GM12878 (cell line): ENCODE measurements at regions not wholly inside any gene's neighbourhood (a gene's known extent, or its start where the extent isn't known, plus 50 kb on each side); places are given as distances from the start of the nearest gene placed in this dataset.

Source experiments
- ATAC-seq: fragments of 200-7000 bp; cut with Tn5 transposase; 3 replicates; pipeline ENCODE4 v1.9.1; 2020; ENCODE audit warnings: mild to moderate bottlenecking, moderate library complexity
- BruUV-seq: library from RNA; stranded (reverse); fragments of 400-500 nt; replicated peaks from 2 replicates; lab custom pipeline; 2021; lab: Mats Ljungman, UMichigan
- CTCF ChIA-PET: fragments of 300-600 bp; sonication (Branson Sonifier 250); formaldehyde crosslinking; extraction: SDS; loops from one replicate; lab custom pipeline; 2021; ENCODE audit warnings: inconsistent platforms; lab: Yijun Ruan, JAX
- POLR2A ChIA-PET: fragments of 350-600 bp; formaldehyde crosslinking; extraction: SDS; loops from one replicate; lab custom pipeline; 2021; ENCODE audit warnings: inconsistent platforms; lab: Charles Lee
- RAD21 ChIA-PET: fragments of 300-600 bp; sonication (Branson Sonifier 250); formaldehyde crosslinking; loops from one replicate; lab custom pipeline; 2023; ENCODE audit warnings: antibody characterized with exemption; ENCODE audit not compliant: unreplicated experiment; lab: Charles Lee
- SMC1A ChIA-PET: fragments of 300-600 bp; sonication (Branson Sonifier 250); formaldehyde crosslinking; loops from one replicate; lab custom pipeline; 2023; ENCODE audit not compliant: unreplicated experiment, uncharacterized antibody; lab: Charles Lee
- DNase-seq: peaks from one replicate; pipeline ENCODE4 v3.0.0-alpha.2; 2011; ENCODE audit warnings: low read depth, low spot score
- FAIRE-seq: peaks from 3 replicates; lab custom pipeline; 2011; peaks lifted over from hg19 to GRCh38; lab: Jason Lieb, UNC
- H2AFZ ChIP-seq: 2 replicates; pipeline ENCODE4 v1.6.0; 2011; ENCODE audit warnings: low read depth, low read length, control low read depth; ENCODE audit not compliant: control insufficient read depth
- H3K27ac ChIP-seq: 2 replicates; pipeline ENCODE4 v1.5.1; 2011; ENCODE audit warnings: control low read depth; ENCODE audit not compliant: control insufficient read depth, insufficient read depth
- H3K27me3 ChIP-seq, 2 experiments: replicated peaks in 1 of 2; 2 replicates each; pipeline versions ENCODE4 v1.6.0 to v1.6.1; 2011; ENCODE audit warnings: low read length in 1 of 2; ENCODE audit not compliant: control insufficient read depth in 2 of 2, insufficient read depth in 2 of 2
- H3K36me3 ChIP-seq, 2 experiments: 2 replicates each; pipeline ENCODE4 v1.5.1; 2011; ENCODE audit warnings: low read length in 1 of 2; ENCODE audit not compliant: control insufficient read depth in 2 of 2, insufficient read depth in 2 of 2
- H3K4me1 ChIP-seq: 2 replicates; pipeline ENCODE4 v1.6.1; 2011; ENCODE audit warnings: mild to moderate bottlenecking, low read length, moderate library complexity, mixed read lengths; ENCODE audit not compliant: control insufficient read depth, insufficient read depth
- H3K4me2 ChIP-seq: 2 replicates; pipeline ENCODE4 v1.6.0; 2011; ENCODE audit warnings: control low read depth; ENCODE audit not compliant: control insufficient read depth, insufficient read depth
- H3K4me3 ChIP-seq: fragments of 200-600 bp; sonication (generic); 2 replicates; pipeline ENCODE4 v1.5.1; 2016
- H3K79me2 ChIP-seq: 2 replicates; pipeline ENCODE4 v1.6.0; 2011; ENCODE audit warnings: low read length; ENCODE audit not compliant: control insufficient read depth, insufficient read depth
- H3K9ac ChIP-seq: 2 replicates; pipeline ENCODE4 v1.8.0; 2011; ENCODE audit warnings: low read length, control low read depth, mixed read lengths; ENCODE audit not compliant: control insufficient read depth, insufficient read depth
- H3K9me3 ChIP-seq: replicated peaks from 3 replicates; pipeline ENCODE4 v1.5.1; 2011; ENCODE audit warnings: mild to moderate bottlenecking, low read length; ENCODE audit not compliant: control insufficient read depth, insufficient read depth
- H4K20me1 ChIP-seq: 2 replicates; pipeline ENCODE4 v1.6.0; 2011; ENCODE audit not compliant: control insufficient read depth, insufficient read depth
- BMI1 ChIP-seq: fragments of 450-650 bp; IDR thresholded peaks from 2 replicates; pipeline ENCODE4 v1.6.1; 2016; ENCODE audit warnings: mild to moderate bottlenecking, moderate library complexity, borderline replicate concordance
- ESRRA ChIP-seq: IDR thresholded peaks from 2 replicates; pipeline ENCODE4 v1.6.1; 2012; ENCODE audit warnings: mild to moderate bottlenecking, low read length, improper control_type of control experiment
- FOXM1 ChIP-seq: IDR thresholded peaks from 2 replicates; pipeline ENCODE4 v1.6.1; 2012; ENCODE audit warnings: low read depth, mild to moderate bottlenecking, inconsistent platforms, low read length, moderate library complexity
- IRF4 ChIP-seq: IDR thresholded peaks from 2 replicates; pipeline ENCODE4 v1.6.1; 2011; ENCODE audit warnings: low read depth, low read length
- NFYA ChIP-seq: IDR thresholded peaks from 2 replicates; pipeline ENCODE4 v1.6.1; 2011; ENCODE audit warnings: low read depth, mild to moderate bottlenecking, low read length, improper control_type of control experiment, borderline replicate concordance
- PML ChIP-seq: IDR thresholded peaks from 2 replicates; pipeline ENCODE4 v1.6.1; 2012; ENCODE audit warnings: low read length, inconsistent platforms
- POLR2A ChIP-seq: IDR thresholded peaks from 2 replicates; pipeline ENCODE4 v1.6.1; 2011; ENCODE audit warnings: low read depth, mild to moderate bottlenecking, low read length
- POLR2AphosphoS2 ChIP-seq: IDR thresholded peaks from 2 replicates; pipeline ENCODE4 v1.6.1; 2011; ENCODE audit warnings: low read depth, mild to moderate bottlenecking, low read length, improper control_type of control experiment, moderate library complexity
- RAD51 ChIP-seq: fragments of 450-650 bp; IDR thresholded peaks from 2 replicates; pipeline ENCODE4 v1.6.1; 2016; ENCODE audit warnings: moderate library complexity, mild to moderate bottlenecking, inconsistent platforms
- RELB ChIP-seq: fragments of 450-650 bp; IDR thresholded peaks from 2 replicates; pipeline ENCODE4 v1.6.1; 2017; ENCODE audit warnings: low read depth, mild to moderate bottlenecking, moderate library complexity
- RUNX3 ChIP-seq: IDR thresholded peaks from 2 replicates; pipeline ENCODE4 v1.6.1; 2012; ENCODE audit warnings: low read length, inconsistent platforms
- SMC3 ChIP-seq: IDR thresholded peaks from 2 replicates; pipeline ENCODE4 v1.6.1; 2011; ENCODE audit warnings: low read length, improper control_type of control experiment, borderline replicate concordance
- SREBF2 ChIP-seq: IDR thresholded peaks from 2 replicates; pipeline ENCODE4 v1.6.1; 2012; ENCODE audit warnings: mild to moderate bottlenecking, low read length
- SRF ChIP-seq, 2 experiments: IDR thresholded peaks; 2 replicates each; pipeline ENCODE4 v1.6.1; 2011; ENCODE audit warnings: low read depth in 2 of 2, low read length in 2 of 2, mild to moderate bottlenecking in 1 of 2, moderate library complexity in 1 of 2
- ZNF24 ChIP-seq: fragments of 450-650 bp; IDR thresholded peaks from 2 replicates; pipeline ENCODE4 v1.6.1; 2017; ENCODE audit warnings: antibody characterized with exemption, mild to moderate bottlenecking
- WGBS: methylation state at CpG from one replicate; pipeline ENCODE4 v1.1.6; 2016; ENCODE audit warnings: low lambda C conversion rate; ENCODE audit not compliant: insufficient replicate concordance, insufficient coverage; ENCODE audit errors: missing lambda C conversion rate; 5-methylcytosine and 5-hydroxymethylcytosine counted together
- in situ Hi-C: fragments of 300-500 bp; cut with MboI; formaldehyde crosslinking; loops from 9 replicates; pipeline ENCODE4 v1.14.3; 2018; ENCODE audit warnings: mixed read lengths
- intact Hi-C: fragments of 100-400 bp; cut with micrococcal nuclease; formaldehyde crosslinking; loops from one replicate; pipeline ENCODE4 v1.14.2; 2022; ENCODE audit not compliant: unreplicated experiment

- TF ChIP-seq POLR2AphosphoS2: no peak
- TF ChIP-seq SRF (IDR thresholded peaks at IDR 0.05; ENCODE audit: low read depth in 2 of 2, low read length in 2 of 2): no peak
- no peak for TF ChIP-seq FOXM1
- no peak for TF ChIP-seq IRF4
- no peak for TF ChIP-seq SMC3
- TF ChIP-seq POLR2A: no peak
- TF ChIP-seq RUNX3: no peak
Measured at GRCh38 chr2:16109821-16110310, 169.5 kb downstream of the MYCN start (continued).

GRCh38 chr2:16109368-16109820 is 169.0 kb downstream of the MYCN start:
- BruUV-seq: no TSS peak

More at GRCh38 chr2:16109368-16109820, 169.0 kb downstream of the MYCN start:
- Histone ChIP-seq H3K27me3 (no peaks in the 10 kb centered on the region; a peak in 1 of 4 replicates), H4K20me1 (no peaks in the 10 kb centered on the region), H3K4me3 (no peak overlapping the region), H3K4me1 (no peaks in the 10 kb centered on the region), H3K9me3 (no peaks in the 10 kb centered on the region), H3K4me2 (no peak overlapping the region), H3K79me2 (no peaks in the 10 kb centered on the region), H3K9ac (no peak overlapping the region), H3K27ac (no peak overlapping the region), H2AFZ (no peak overlapping the region), H3K36me3 (no peaks in the 10 kb centered on the region)
- WGBS: 0% methylated on average over 2 of the region's 2 CpGs
- CTCF ChIA-PET: no interaction called here
- in situ Hi-C loops (no loop called here), intact Hi-C loops (no loop called here)
- SMC1A ChIA-PET: no interaction called here
- POLR2A ChIA-PET: no interaction called here
- TF ChIP-seq ESRRA: no peak
- TF ChIP-seq SREBF2: no peak
- TF ChIP-seq RAD51: no peak
- no peak for TF ChIP-seq BMI1
- TF ChIP-seq RELB: no peak
- no peak for TF ChIP-seq PML
- no peak for TF ChIP-seq ZNF24
- TF ChIP-seq NFYA: no peak
- RAD21 ChIA-PET: no interaction called here
- ATAC-seq (no peak), FAIRE-seq (no peak), DNase-seq (no peak)
